ENCODE measurements at regions not wholly inside any gene's neighbourhood (a gene's known extent, or its start where the extent isn't known, plus 50 kb on each side); places are given as distances from the start of the nearest gene placed in this dataset.
"Not testable (repeated sequence)": the region's sequence is repeated elsewhere in the genome, so short reads cannot be mapped to it uniquely, and the experiment has no call there.

- ATAC-seq, result no peak
- Mint-ChIP-seq H3K27ac (no peak overlapping the region), H3K9me3 (peaks cover 4% of the 10 kb centered on the region), H3K27me3 (no peaks in the 10 kb centered on the region), H3K36me3 (no peaks in the 10 kb centered on the region), H3K4me1 (ENCODE audit: low read depth in 2 of 2) (no peaks in the 10 kb centered on the region), H3K4me3 (no peak overlapping the region)
- DNase-seq (ENCODE audit: low spot score), result no peak
Observed at GRCh38 chr17:72192800-72193192, 72.0 kb downstream of the SOX9 start.

DNA sequence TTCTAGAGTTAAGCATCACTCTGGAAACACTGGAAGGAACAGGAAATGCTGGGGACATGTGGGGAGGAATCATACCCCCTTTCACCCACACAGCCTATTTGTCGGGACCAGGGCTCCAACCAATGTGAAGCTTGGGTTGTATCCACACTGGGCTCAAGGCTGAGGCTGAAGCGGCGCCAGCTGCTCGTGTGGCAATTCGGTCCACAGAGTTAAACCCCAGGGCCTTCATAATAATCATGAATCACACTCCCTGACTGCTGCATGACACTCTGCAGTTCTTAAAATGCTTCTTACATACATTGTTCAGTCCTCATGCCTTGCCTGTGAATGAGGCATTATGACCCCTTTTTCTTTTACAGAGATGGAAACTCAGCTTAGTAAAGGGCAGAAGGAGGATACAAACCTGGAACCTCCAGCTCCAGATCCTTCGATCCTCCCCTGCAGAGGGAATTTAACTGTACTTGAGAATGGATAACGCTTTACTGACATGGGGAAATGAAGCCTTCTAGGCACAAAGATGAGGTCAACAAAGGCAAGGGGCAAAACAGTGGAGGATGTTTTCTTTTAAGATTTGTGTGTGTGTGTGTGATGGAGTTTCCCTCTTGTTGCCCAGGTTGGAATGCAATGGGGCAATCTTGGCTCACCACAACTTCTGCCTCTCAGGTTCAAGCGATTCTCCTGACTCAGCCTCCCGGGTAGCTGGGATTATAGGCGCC lies 72.7 kb downstream of the SOX9 start:
- no peak for ATAC-seq
- no peaks in the 10 kb centered on the region for H3K4me1 Mint-ChIP-seq (ENCODE audit: low read depth in 2 of 2)
- H3K4me3 Mint-ChIP-seq, result no peak overlapping the region
- no peak overlapping the region for H3K27ac Mint-ChIP-seq
- H3K36me3 Mint-ChIP-seq, result no peaks in the 10 kb centered on the region
- DNase-seq (ENCODE audit: low spot score), result no peak
- peaks cover 4% of the 10 kb centered on the region for H3K9me3 Mint-ChIP-seq
- no peaks in the 10 kb centered on the region for H3K27me3 Mint-ChIP-seq

- not testable (repeated sequence) for DNase-seq (ENCODE audit: low spot score); H3K4me1 Mint-ChIP-seq (ENCODE audit: low read depth in 2 of 2); H3K36me3 Mint-ChIP-seq; H3K4me3 Mint-ChIP-seq; ATAC-seq; H3K27ac Mint-ChIP-seq; H3K27me3 Mint-ChIP-seq; H3K9me3 Mint-ChIP-seq
Observed at GRCh38 chr17:72194107-72194440, 73.3 kb downstream of the SOX9 start.

DNA sequence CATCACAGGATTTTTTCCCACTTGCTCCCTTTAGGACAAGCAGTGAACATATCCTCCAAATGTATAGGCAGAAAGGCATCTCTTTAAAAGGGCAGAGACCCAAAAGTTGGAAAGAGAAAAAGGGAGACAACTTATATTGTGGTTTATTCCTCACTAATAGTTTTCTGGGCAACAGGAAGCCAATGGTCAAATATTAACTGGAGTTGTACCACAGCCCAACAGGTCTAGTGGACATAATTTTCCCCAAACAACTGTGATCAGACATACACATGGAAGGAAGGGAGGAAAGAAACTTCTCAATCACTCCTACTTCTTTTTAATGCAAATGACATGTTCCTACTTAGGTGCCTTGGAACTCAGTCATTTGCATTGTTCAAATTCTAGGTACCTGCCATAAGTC lies 78.4 kb downstream of the SOX9 start:
- DNase-seq (ENCODE audit: low spot score), result no peak
- Mint-ChIP-seq H3K36me3 (no peaks in the 10 kb centered on the region), H3K9me3 (peaks cover 11% of the 10 kb centered on the region), H3K27me3 (no peaks in the 10 kb centered on the region), H3K4me1 (ENCODE audit: low read depth in 2 of 2) (no peaks in the 10 kb centered on the region), H3K4me3 (no peak overlapping the region), H3K27ac (no peak overlapping the region)
- ATAC-seq, result no peak

DNA sequence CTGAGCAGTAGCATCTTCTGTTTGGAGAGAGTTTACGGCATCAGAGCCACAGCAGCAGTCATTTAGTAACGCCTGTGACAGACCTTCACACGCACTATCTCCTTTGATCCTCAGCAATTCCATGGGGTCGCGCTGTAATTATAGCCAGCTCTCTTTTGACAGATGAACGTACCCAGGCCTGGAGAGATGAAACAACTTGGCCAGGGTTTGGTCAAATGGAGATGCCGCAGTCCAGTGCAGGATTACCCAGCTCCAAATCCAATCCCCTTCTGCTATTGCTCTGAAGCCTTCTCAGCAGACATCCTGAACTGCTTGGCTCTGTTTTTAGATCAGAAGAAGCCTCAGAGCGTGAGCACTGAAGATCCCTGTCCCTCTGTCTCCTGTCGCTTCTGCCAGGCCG lies 83.9 kb downstream of the SOX9 start:
- H3K4me3 Mint-ChIP-seq, result no peak overlapping the region
- peaks cover 8% of the 10 kb centered on the region for H3K9me3 Mint-ChIP-seq
- H3K27ac Mint-ChIP-seq, result no peak overlapping the region
- DNase-seq (ENCODE audit: low spot score), result no peak
- H3K4me1 Mint-ChIP-seq (ENCODE audit: low read depth in 2 of 2), result no peaks in the 10 kb centered on the region
- H3K36me3 Mint-ChIP-seq, result no peaks in the 10 kb centered on the region
- ATAC-seq, result no peak
- H3K27me3 Mint-ChIP-seq, result no peaks in the 10 kb centered on the region

DNA sequence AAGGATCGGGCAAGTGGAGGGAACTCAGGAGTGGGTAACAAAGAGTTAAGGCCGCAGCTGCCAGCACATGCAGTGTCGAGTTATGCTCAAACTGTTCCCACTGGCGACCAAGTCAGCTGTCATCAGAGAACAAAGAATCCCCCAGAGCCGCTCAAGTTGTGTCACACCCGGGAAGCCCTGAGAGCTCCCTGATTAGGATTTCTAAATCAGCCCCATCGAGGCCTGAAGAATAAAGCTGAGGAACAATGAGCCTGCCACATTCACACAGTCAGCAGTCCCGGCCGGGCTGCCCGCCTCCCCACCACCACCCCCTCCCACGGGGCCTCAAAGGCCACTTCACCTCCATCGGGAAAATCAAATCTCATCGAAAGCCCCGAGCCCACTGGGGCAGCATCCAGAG lies 84.5 kb downstream of the SOX9 start:
- peaks cover 8% of the 10 kb centered on the region for H3K9me3 Mint-ChIP-seq
- H3K4me1 Mint-ChIP-seq (ENCODE audit: low read depth in 2 of 2), result no peaks in the 10 kb centered on the region
- no peak for ATAC-seq
- H3K27ac Mint-ChIP-seq, result no peak overlapping the region
- DNase-seq (ENCODE audit: low spot score), result no peak
- no peak overlapping the region for H3K4me3 Mint-ChIP-seq
- no peaks in the 10 kb centered on the region for H3K36me3 Mint-ChIP-seq
- no peaks in the 10 kb centered on the region for H3K27me3 Mint-ChIP-seq

- DNase-seq (ENCODE audit: low spot score) (no peak), ATAC-seq (no peak)
- Mint-ChIP-seq H3K36me3 (no peaks in the 10 kb centered on the region), H3K27ac (no peak overlapping the region), H3K4me3 (no peak overlapping the region), H3K27me3 (no peaks in the 10 kb centered on the region), H3K9me3 (peaks cover 8% of the 10 kb centered on the region), H3K4me1 (ENCODE audit: low read depth in 2 of 2) (no peaks in the 10 kb centered on the region)
Observed at GRCh38 chr17:72205822-72206221, 85.0 kb downstream of the SOX9 start.

- Mint-ChIP-seq H3K27me3 (no peaks in the 10 kb centered on the region), H3K4me1 (ENCODE audit: low read depth in 2 of 2) (no peaks in the 10 kb centered on the region), H3K9me3 (peaks cover 8% of the 10 kb centered on the region), H3K27ac (no peak overlapping the region), H3K36me3 (no peaks in the 10 kb centered on the region), H3K4me3 (no peak overlapping the region)
- ATAC-seq (no peak), DNase-seq (ENCODE audit: low spot score) (no peak)
Observed at GRCh38 chr17:72206376-72206775, 85.6 kb downstream of the SOX9 start.

DNA sequence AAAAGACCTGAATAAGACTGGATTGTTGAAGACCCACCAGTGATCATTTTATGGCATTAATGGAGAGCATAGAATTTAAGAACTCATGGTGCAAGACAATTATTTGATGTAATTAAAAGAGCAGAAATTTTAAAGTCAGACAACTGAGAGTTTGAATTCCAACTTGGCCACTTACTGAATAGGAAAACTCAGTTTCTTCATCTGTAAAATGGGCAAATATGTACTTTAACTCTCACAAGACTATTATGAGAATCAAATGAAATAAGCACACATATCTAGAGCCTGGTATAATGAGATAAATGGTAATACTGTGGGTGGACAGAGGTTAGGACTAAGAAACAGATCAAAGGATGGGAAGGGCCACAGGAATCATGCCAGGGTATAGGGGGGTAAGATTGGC lies 88.0 kb downstream of the SOX9 start:
- ATAC-seq (peak in 1 of 2 donors; percentile 9), DNase-seq (ENCODE audit: low spot score) (no peak)
- Mint-ChIP-seq H3K27me3 (no peaks in the 10 kb centered on the region), H3K4me3 (no peak overlapping the region), H3K4me1 (ENCODE audit: low read depth in 2 of 2) (no peaks in the 10 kb centered on the region), H3K9me3 (peaks cover 6% of the 10 kb centered on the region), H3K27ac (no peak overlapping the region), H3K36me3 (no peaks in the 10 kb centered on the region)

DNA sequence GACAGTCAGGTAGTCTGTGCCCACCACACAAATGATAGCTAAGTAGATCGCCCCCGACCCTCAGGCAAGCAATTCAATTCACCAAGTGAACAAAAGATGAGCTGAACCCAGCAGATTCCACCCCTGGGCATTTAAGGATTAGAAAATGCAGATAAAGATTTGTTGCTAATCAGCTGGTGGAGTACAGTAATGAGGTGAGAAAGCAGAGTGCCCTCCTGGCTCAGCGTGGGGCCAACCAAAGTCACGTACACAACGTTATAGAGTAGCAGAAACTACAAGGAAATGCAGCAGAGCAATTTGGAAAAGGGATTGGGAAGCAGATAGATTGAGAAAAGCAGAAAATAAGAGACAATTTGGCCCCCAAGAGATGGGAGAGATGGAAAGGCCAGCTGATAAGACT lies 91.2 kb downstream of the SOX9 start:
- ATAC-seq, result no peak
- H3K27me3 Mint-ChIP-seq, result no peaks in the 10 kb centered on the region
- H3K4me1 Mint-ChIP-seq (ENCODE audit: low read depth in 2 of 2), result no peaks in the 10 kb centered on the region
- H3K36me3 Mint-ChIP-seq, result no peaks in the 10 kb centered on the region
- no peak for DNase-seq (ENCODE audit: low spot score)
- H3K9me3 Mint-ChIP-seq, result peaks cover 6% of the 10 kb centered on the region
- H3K4me3 Mint-ChIP-seq, result no peak overlapping the region
- H3K27ac Mint-ChIP-seq, result no peak overlapping the region

DNA sequence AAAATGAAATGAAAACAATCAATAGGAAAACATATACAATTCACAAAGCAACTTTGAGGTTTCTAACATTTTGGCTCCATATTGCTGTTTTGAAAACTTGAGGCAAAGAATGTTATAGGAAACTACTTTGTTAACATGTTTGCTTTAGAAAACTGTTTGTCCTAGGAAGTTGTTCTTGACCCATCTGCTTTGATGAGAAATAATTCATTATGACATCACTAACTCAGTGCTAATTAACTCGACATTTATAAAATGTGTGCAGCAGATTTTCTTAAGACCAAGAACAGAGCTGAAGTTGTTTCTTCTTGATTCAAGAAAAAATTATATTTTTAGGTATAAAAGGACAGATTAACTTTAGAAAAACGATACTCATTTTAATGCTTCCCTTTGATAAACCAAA lies 94.7 kb downstream of the SOX9 start:
- H3K4me1 Mint-ChIP-seq (ENCODE audit: low read depth in 2 of 2), result no peaks in the 10 kb centered on the region
- peaks cover 8% of the 10 kb centered on the region for H3K36me3 Mint-ChIP-seq
- ATAC-seq, result no peak
- H3K4me3 Mint-ChIP-seq, result no peak overlapping the region
- no peak overlapping the region for H3K27ac Mint-ChIP-seq
- peaks cover 10% of the 10 kb centered on the region for H3K9me3 Mint-ChIP-seq
- DNase-seq (ENCODE audit: low spot score), result no peak
- peaks cover 7 to 11% of the 10 kb centered on the region in 2 donors for H3K27me3 Mint-ChIP-seq

DNA sequence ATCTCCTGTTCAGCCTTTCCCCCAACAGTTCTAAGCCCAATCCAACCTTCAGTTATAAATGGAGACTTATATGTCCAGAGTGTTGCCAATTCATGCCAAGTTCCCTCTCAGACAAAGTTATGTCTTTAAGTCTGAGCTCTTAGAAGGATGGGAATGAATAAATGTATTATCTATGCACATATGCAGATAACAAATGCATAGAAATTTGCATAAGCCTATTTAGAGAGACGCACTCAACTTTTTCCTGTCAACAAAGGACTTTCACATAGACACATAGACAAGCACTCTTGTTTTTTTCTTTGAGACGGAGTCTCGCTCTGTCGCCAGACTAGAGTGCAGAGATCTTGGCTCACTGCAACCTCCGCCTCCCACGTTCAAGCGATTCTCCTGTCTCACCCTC lies 95.1 kb downstream of the SOX9 start:
- Mint-ChIP-seq H3K36me3 (peaks cover 8% of the 10 kb centered on the region), H3K27ac (no peak overlapping the region), H3K4me3 (no peak overlapping the region), H3K27me3 (peaks cover 11 to 15% of the 10 kb centered on the region in 2 donors), H3K9me3 (peaks cover 10% of the 10 kb centered on the region), H3K4me1 (ENCODE audit: low read depth in 2 of 2) (no peaks in the 10 kb centered on the region)
- ATAC-seq (no peak), DNase-seq (ENCODE audit: low spot score) (no peak)

GRCh38 chr17:72219137-72219823 lies 98.5 kb downstream of the SOX9 start:
- ATAC-seq (no peak), DNase-seq (ENCODE audit: low spot score) (no peak)
- H3K4me3 Mint-ChIP-seq, result no peak overlapping the region
- no peaks in the 10 kb centered on the region for H3K4me1 Mint-ChIP-seq (ENCODE audit: low read depth in 2 of 2)
- H3K36me3 Mint-ChIP-seq, result peaks cover 8% of the 10 kb centered on the region
- H3K9me3 Mint-ChIP-seq, result peaks cover 4% of the 10 kb centered on the region
- H3K27ac Mint-ChIP-seq, result no peak overlapping the region
- H3K27me3 Mint-ChIP-seq, result peaks cover 12 to 19% of the 10 kb centered on the region in 2 donors

GRCh38 chr17:72219824-72220493 lies 99.1 kb downstream of the SOX9 start:
- Mint-ChIP-seq H3K4me1 (ENCODE audit: low read depth in 2 of 2) (no peaks in the 10 kb centered on the region), H3K36me3 (peaks cover 8% of the 10 kb centered on the region), H3K9me3 (peaks cover 4% of the 10 kb centered on the region), H3K27me3 (peaks cover 12 to 19% of the 10 kb centered on the region in 2 donors), H3K4me3 (no peak overlapping the region), H3K27ac (no peak overlapping the region)
- peak in 1 of 2 donors; percentile 20 for ATAC-seq
- DNase-seq (ENCODE audit: low spot score), result no peak
